ENCODE measurements at regions not wholly inside any gene's neighbourhood (a gene's known extent, or its start where the extent isn't known, plus 50 kb on each side); places are given as distances from the start of the nearest gene placed in this dataset.

GRCh38 chr2:104406261-104406726, 447.6 kb upstream of the POU3F3 start:
- Histone ChIP-seq H3K27ac (no peak overlapping the region), H3K4me1 (peaks cover 26% of the 10 kb centered on the region), H3K27me3 (no peaks in the 10 kb centered on the region), H3K9me3 (replicated peaks) (no peaks in the 10 kb centered on the region), H3K4me3 (no peak overlapping the region), H3K36me3 (no peaks in the 10 kb centered on the region)
- peak in 1 of 2 experiments; percentile 27 for DNase-seq

GRCh38 chr2:104407641-104408040, 446.3 kb upstream of the POU3F3 start:
- Histone ChIP-seq H3K4me3 (peak overlapping the region; percentile 13), H3K27ac (peak overlapping the region; percentile 95), H3K27me3 (no peaks in the 10 kb centered on the region), H3K36me3 (no peaks in the 10 kb centered on the region), H3K4me1 (peaks cover 34% of the 10 kb centered on the region), H3K9me3 (replicated peaks) (no peaks in the 10 kb centered on the region)
- DNase-seq, result no peak

GRCh38 chr2:104408266-104408665, 445.6 kb upstream of the POU3F3 start:
- peaks cover 34% of the 10 kb centered on the region for H3K4me1 ChIP-seq
- no peaks in the 10 kb centered on the region for H3K36me3 ChIP-seq
- DNase-seq, result peak; percentile 59 to 77
- H3K27ac ChIP-seq, result peak overlapping the region; percentile 95
- H3K27me3 ChIP-seq, result no peaks in the 10 kb centered on the region
- H3K9me3 ChIP-seq (replicated peaks), result no peaks in the 10 kb centered on the region
- H3K4me3 ChIP-seq, result peak overlapping the region; percentile 13

GRCh38 chr2:104410136-104410535, 443.8 kb upstream of the POU3F3 start:
- Histone ChIP-seq H3K4me1 (peaks cover 40% of the 10 kb centered on the region), H3K27me3 (no peaks in the 10 kb centered on the region), H3K9me3 (replicated peaks) (no peaks in the 10 kb centered on the region), H3K4me3 (no peak overlapping the region), H3K36me3 (no peaks in the 10 kb centered on the region), H3K27ac (peak overlapping the region; percentile 95)
- peak; percentile 27 to 66 for DNase-seq

GRCh38 chr2:104412384-104412783, 441.5 kb upstream of the POU3F3 start:
- Histone ChIP-seq H3K9me3 (replicated peaks) (no peaks in the 10 kb centered on the region), H3K4me3 (peak overlapping the region; percentile 50), H3K4me1 (peaks cover 38% of the 10 kb centered on the region), H3K36me3 (no peaks in the 10 kb centered on the region), H3K27ac (peak overlapping the region; percentile 95), H3K27me3 (no peaks in the 10 kb centered on the region)
- peak; percentile 52 to 81 for DNase-seq

GRCh38 chr2:104413890-104414289, 440.0 kb upstream of the POU3F3 start:
- Histone ChIP-seq H3K4me1 (peaks cover 35% of the 10 kb centered on the region), H3K9me3 (replicated peaks) (no peaks in the 10 kb centered on the region), H3K27me3 (no peaks in the 10 kb centered on the region), H3K4me3 (no peak overlapping the region), H3K36me3 (no peaks in the 10 kb centered on the region), H3K27ac (0 out of 2 replicates have a peak overlapping the region, but pooled peaks have one; percentile 15)
- no peak for DNase-seq

GRCh38 chr2:104415284-104415683, 438.6 kb upstream of the POU3F3 start:
- Histone ChIP-seq H3K36me3 (no peaks in the 10 kb centered on the region), H3K9me3 (replicated peaks) (no peaks in the 10 kb centered on the region), H3K27me3 (no peaks in the 10 kb centered on the region), H3K27ac (no peak overlapping the region), H3K4me1 (peaks cover 21% of the 10 kb centered on the region), H3K4me3 (no peak overlapping the region)
- no peak for DNase-seq

- Histone ChIP-seq H3K36me3 (no peaks in the 10 kb centered on the region), H3K4me3 (no peak overlapping the region), H3K9me3 (replicated peaks) (no peaks in the 10 kb centered on the region), H3K27ac (no peak overlapping the region), H3K4me1 (peaks cover 12% of the 10 kb centered on the region), H3K27me3 (no peaks in the 10 kb centered on the region)
- DNase-seq, result no peak
Measured at GRCh38 chr2:104416339-104417000, 437.4 kb upstream of the POU3F3 start.

- Histone ChIP-seq H3K27me3 (no peaks in the 10 kb centered on the region), H3K4me3 (no peak overlapping the region), H3K36me3 (no peaks in the 10 kb centered on the region), H3K4me1 (no peaks in the 10 kb centered on the region), H3K27ac (no peak overlapping the region), H3K9me3 (replicated peaks) (no peaks in the 10 kb centered on the region)
- DNase-seq, result no peak
Measured at GRCh38 chr2:104420420-104420819, 433.5 kb upstream of the POU3F3 start.

- no peak for DNase-seq
- Histone ChIP-seq H3K4me3 (no peak overlapping the region), H3K27ac (no peak overlapping the region), H3K36me3 (no peaks in the 10 kb centered on the region), H3K27me3 (no peaks in the 10 kb centered on the region), H3K9me3 (replicated peaks) (no peaks in the 10 kb centered on the region), H3K4me1 (no peaks in the 10 kb centered on the region)
Measured at GRCh38 chr2:104420953-104421352, 433.0 kb upstream of the POU3F3 start.

- DNase-seq, result no peak
- no peaks in the 10 kb centered on the region for H3K27me3 ChIP-seq
- no peak overlapping the region for H3K27ac ChIP-seq
- H3K9me3 ChIP-seq (replicated peaks), result no peaks in the 10 kb centered on the region
- H3K4me1 ChIP-seq, result peaks cover 3% of the 10 kb centered on the region; the same call in 1 of the 2 replicates
- no peak overlapping the region for H3K4me3 ChIP-seq
- H3K36me3 ChIP-seq, result no peaks in the 10 kb centered on the region
Measured at GRCh38 chr2:104425850-104426595, 427.9 kb upstream of the POU3F3 start.

- DNase-seq, result no peak
- Histone ChIP-seq H3K9me3 (replicated peaks) (no peaks in the 10 kb centered on the region), H3K27ac (no peak overlapping the region), H3K27me3 (no peaks in the 10 kb centered on the region), H3K4me3 (no peak overlapping the region), H3K4me1 (peaks cover 8% of the 10 kb centered on the region; the same call in 1 of the 2 replicates), H3K36me3 (no peaks in the 10 kb centered on the region)
Measured at GRCh38 chr2:104428155-104428554, 425.8 kb upstream of the POU3F3 start.

GRCh38 chr2:104429639-104430358, 424.1 kb upstream of the POU3F3 start:
- H3K4me1 ChIP-seq, result peaks cover 8% of the 10 kb centered on the region; the same call in 1 of the 2 replicates
- H3K27ac ChIP-seq, result no peak overlapping the region

GRCh38 chr2:104430359-104430740, 423.6 kb upstream of the POU3F3 start:
- peak; percentile 38 to 54 for DNase-seq
- Histone ChIP-seq H3K4me3 (no peak overlapping the region), H3K27me3 (no peaks in the 10 kb centered on the region), H3K9me3 (replicated peaks) (no peaks in the 10 kb centered on the region), H3K36me3 (no peaks in the 10 kb centered on the region), H3K27ac (no peak overlapping the region), H3K4me1 (peaks cover 8% of the 10 kb centered on the region; the same call in 1 of the 2 replicates)

More at GRCh38 chr2:104429639-104430358, 424.1 kb upstream of the POU3F3 start:
- Histone ChIP-seq H3K4me3 (no peak overlapping the region), H3K27me3 (no peaks in the 10 kb centered on the region), H3K36me3 (no peaks in the 10 kb centered on the region), H3K9me3 (replicated peaks) (no peaks in the 10 kb centered on the region)
- DNase-seq, result no peak

GRCh38 chr2:104430852-104431251, 423.1 kb upstream of the POU3F3 start:
- Histone ChIP-seq H3K9me3 (replicated peaks) (no peaks in the 10 kb centered on the region), H3K4me1 (peaks cover 8% of the 10 kb centered on the region; the same call in 1 of the 2 replicates), H3K27me3 (no peaks in the 10 kb centered on the region), H3K36me3 (no peaks in the 10 kb centered on the region), H3K4me3 (no peak overlapping the region), H3K27ac (no peak overlapping the region)
- no peak for DNase-seq
